ENCODE measurements at regions not wholly inside any gene's neighbourhood (a gene's known extent, or its start where the extent isn't known, plus 50 kb on each side); places are given as distances from the start of the nearest gene placed in this dataset.

DNA sequence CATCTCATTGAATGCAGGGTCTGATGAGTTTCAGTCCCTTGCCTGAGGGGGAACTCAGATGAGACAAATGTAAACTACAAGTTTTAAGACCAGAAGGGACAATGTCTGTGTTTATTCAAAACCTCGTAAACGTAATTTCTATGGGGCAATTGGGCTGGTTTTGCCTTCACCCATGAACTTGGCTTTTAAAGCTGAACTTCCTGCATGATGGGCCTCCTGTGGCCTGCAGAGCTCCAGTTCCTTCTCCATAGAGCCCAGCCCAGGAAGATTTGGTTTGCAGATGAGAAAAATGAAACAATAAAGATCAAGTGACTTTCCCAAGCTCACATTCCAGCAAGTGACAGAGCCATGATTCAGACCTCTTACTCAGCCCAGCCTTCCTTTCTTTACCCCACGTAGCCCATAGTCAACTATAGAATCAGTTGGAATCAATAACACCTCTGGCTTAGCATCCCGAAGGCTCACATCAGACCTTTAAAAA, 612.3 kb downstream of the UTRN start:
- H3K9ac ChIP-seq: no peak overlapping the region

DNA sequence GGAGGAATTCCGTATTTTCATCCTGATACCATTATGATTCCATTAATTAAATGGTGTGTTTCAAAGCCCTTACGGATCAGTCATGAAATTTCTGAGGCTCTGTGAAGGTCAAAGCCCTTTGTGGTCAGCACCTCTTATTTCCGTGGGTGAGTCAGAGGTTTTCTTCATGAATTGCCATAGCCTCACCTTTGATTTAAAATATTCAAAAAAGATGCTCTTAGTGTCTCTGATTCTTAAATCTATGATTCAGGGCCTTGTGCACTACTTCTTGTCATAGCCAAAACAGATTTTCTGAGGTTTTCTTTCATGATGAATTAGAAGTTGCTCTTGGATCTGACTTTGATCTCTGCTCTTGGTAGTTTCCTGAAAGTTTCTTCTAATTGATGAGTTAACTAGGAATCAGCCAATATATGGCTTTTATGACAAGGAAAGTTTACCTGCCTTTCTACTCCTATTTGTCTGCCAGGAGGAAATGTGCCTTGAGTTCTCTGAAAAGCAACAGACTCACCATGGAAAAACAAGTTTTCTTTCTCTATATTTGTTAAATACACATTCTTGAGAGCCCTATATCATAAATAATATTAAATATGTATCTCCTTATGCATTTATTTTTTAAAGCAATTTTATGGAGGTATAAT, 613.0 kb downstream of the UTRN start:
- no peak overlapping the region for H3K9ac ChIP-seq
- no peaks in the 10 kb centered on the region for H3K36me3 ChIP-seq (ENCODE audit: insufficient read depth)
- TF ChIP-seq, protein P1, sequence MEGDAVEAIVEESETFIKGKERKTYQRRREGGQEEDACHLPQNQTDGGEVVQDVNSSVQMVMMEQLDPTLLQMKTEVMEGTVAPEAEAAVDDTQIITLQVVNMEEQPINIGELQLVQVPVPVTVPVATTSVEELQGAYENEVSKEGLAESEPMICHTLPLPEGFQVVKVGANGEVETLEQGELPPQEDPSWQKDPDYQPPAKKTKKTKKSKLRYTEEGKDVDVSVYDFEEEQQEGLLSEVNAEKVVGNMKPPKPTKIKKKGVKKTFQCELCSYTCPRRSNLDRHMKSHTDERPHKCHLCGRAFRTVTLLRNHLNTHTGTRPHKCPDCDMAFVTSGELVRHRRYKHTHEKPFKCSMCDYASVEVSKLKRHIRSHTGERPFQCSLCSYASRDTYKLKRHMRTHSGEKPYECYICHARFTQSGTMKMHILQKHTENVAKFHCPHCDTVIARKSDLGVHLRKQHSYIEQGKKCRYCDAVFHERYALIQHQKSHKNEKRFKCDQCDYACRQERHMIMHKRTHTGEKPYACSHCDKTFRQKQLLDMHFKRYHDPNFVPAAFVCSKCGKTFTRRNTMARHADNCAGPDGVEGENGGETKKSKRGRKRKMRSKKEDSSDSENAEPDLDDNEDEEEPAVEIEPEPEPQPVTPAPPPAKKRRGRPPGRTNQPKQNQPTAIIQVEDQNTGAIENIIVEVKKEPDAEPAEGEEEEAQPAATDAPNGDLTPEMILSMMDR (conservative IDR thresholded peaks at IDR 0.05; ENCODE audit: low read depth, low read length): no peak
- H3K27me3 ChIP-seq (ENCODE audit: insufficient read depth, low read depth): no peaks in the 10 kb centered on the region
- no peaks in the 10 kb centered on the region for H3K4me1 ChIP-seq (ENCODE audit: low read depth, poor library complexity, severe bottlenecking)
- no peaks in the 10 kb centered on the region for H4K20me1 ChIP-seq (ENCODE audit: insufficient read depth)
- no peak overlapping the region for H2AFZ ChIP-seq (ENCODE audit: low read depth)
- H3K79me2 ChIP-seq (ENCODE audit: insufficient read depth, low read depth): no peaks in the 10 kb centered on the region
- H3K4me3 ChIP-seq (IDR thresholded peaks at IDR 0.05; ENCODE audit: insufficient read depth, low read depth, low read length): no peak overlapping the region
- H3K27ac ChIP-seq: no peak overlapping the region
- no peak overlapping the region for H3K4me2 ChIP-seq

More for the DNA sequence above, 612.3 kb downstream of the UTRN start:
- Histone ChIP-seq H3K4me2 (no peak overlapping the region), H3K27me3 (ENCODE audit: insufficient read depth, low read depth) (no peaks in the 10 kb centered on the region), H2AFZ (ENCODE audit: low read depth) (no peak overlapping the region), H3K4me3 (IDR thresholded peaks at IDR 0.05; ENCODE audit: insufficient read depth, low read depth, low read length) (no peak overlapping the region), H3K36me3 (ENCODE audit: insufficient read depth) (no peaks in the 10 kb centered on the region), H3K4me1 (ENCODE audit: low read depth, poor library complexity, severe bottlenecking) (no peaks in the 10 kb centered on the region), H3K79me2 (ENCODE audit: insufficient read depth, low read depth) (no peaks in the 10 kb centered on the region), H4K20me1 (ENCODE audit: insufficient read depth) (no peaks in the 10 kb centered on the region), H3K27ac (no peak overlapping the region)
- TF ChIP-seq, protein P1 (conservative IDR thresholded peaks at IDR 0.05; ENCODE audit: low read depth, low read length): no peak

DNA sequence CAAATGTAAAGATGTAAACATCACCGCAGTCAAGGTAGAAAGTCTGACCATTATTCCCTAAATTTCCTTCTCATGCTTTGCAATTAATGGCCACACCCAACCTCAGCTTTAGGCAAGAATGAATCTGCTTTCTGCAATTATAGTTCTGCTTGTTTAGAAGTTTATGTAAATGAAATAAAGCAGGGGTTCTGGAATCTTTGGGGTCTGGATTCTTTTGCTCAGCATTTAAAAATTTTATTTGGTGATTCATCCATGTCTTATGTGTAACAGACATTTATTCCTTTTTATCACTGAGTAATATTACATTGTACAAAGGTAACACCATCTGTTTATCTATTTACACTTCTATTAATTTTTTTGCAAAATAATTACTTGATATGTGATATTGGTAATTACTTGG, 613.6 kb downstream of the UTRN start:
- no peak overlapping the region for H3K9ac ChIP-seq

GRCh38 chr6:144899161-144899560, 614.0 kb downstream of the UTRN start:
- TF ChIP-seq, protein P1 (conservative IDR thresholded peaks at IDR 0.05; ENCODE audit: low read depth, low read length): no peak
- Histone ChIP-seq H3K27ac (no peak overlapping the region), H4K20me1 (ENCODE audit: insufficient read depth) (no peaks in the 10 kb centered on the region), H3K4me2 (no peak overlapping the region), H3K4me1 (ENCODE audit: low read depth, poor library complexity, severe bottlenecking) (no peaks in the 10 kb centered on the region), H3K4me3 (IDR thresholded peaks at IDR 0.05; ENCODE audit: insufficient read depth, low read depth, low read length) (no peak overlapping the region), H3K36me3 (ENCODE audit: insufficient read depth) (no peaks in the 10 kb centered on the region), H3K79me2 (ENCODE audit: insufficient read depth, low read depth) (no peaks in the 10 kb centered on the region), H3K27me3 (ENCODE audit: insufficient read depth, low read depth) (no peaks in the 10 kb centered on the region), H2AFZ (ENCODE audit: low read depth) (no peak overlapping the region), H3K9ac (no peak overlapping the region)

More for the DNA sequence above, 613.6 kb downstream of the UTRN start:
- no peaks in the 10 kb centered on the region for H3K36me3 ChIP-seq (ENCODE audit: insufficient read depth)
- H3K27me3 ChIP-seq (ENCODE audit: insufficient read depth, low read depth): no peaks in the 10 kb centered on the region
- no peak overlapping the region for H3K4me2 ChIP-seq
- no peak overlapping the region for H2AFZ ChIP-seq (ENCODE audit: low read depth)
- H3K27ac ChIP-seq: no peak overlapping the region
- no peak overlapping the region for H3K4me3 ChIP-seq (IDR thresholded peaks at IDR 0.05; ENCODE audit: insufficient read depth, low read depth, low read length)
- no peaks in the 10 kb centered on the region for H4K20me1 ChIP-seq (ENCODE audit: insufficient read depth)
- TF ChIP-seq, protein P1 (conservative IDR thresholded peaks at IDR 0.05; ENCODE audit: low read depth, low read length): no peak
- no peaks in the 10 kb centered on the region for H3K79me2 ChIP-seq (ENCODE audit: insufficient read depth, low read depth)
- H3K4me1 ChIP-seq (ENCODE audit: low read depth, poor library complexity, severe bottlenecking): no peaks in the 10 kb centered on the region

Data from KMS-11 (cell line).